ENCODE measurements at regions not wholly inside any gene's neighbourhood (a gene's known extent, or its start where the extent isn't known, plus 50 kb on each side); places are given as distances from the start of the nearest gene placed in this dataset.

DNA sequence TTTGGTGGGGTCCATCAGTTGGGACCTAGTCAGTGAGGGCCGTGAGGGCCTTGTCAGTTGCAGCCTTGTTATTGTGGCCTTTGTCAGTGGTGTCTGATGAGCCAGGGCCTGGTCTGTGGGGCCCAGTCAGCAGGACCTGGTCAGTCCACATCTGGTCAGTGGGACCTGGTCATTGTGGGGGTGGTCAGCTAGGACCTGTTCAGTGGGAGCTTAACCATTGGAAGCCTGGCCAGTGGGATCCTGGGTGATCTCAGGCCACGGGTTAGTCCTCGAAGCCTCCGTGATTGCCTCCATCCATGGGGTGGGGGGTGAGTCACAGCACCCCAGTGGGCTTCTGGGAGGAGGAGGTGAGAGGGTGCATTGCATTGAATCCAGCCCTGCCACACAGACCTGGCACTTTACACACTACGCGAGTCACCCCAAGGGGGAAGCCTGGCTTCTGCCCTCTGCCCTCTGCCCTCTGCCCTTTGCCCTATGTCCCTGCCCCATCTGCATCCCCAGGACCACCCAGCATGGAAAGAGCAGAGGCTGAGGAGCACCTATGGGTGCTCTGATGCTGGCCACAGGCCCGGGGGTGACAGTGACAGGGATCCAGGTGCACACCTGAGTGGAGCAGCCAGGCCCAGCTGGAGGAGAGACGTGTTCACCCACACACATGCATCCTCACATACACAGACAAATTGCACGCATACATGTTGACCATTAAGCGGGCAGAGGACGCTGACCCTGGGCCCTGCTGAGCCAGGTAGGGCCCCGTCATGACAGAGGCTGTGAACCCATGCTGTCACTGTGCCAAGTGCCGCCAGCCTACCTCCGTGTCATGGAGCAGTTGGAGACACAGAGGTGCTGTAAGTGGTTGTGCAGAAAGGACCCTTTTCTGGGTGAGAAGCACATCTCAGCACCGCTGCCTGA lies 59.8 kb upstream of the TPM4 start:
- no peak for DNase-seq (ENCODE audit: low spot score, unreplicated experiment)
- TF ChIP-seq, protein P1, sequence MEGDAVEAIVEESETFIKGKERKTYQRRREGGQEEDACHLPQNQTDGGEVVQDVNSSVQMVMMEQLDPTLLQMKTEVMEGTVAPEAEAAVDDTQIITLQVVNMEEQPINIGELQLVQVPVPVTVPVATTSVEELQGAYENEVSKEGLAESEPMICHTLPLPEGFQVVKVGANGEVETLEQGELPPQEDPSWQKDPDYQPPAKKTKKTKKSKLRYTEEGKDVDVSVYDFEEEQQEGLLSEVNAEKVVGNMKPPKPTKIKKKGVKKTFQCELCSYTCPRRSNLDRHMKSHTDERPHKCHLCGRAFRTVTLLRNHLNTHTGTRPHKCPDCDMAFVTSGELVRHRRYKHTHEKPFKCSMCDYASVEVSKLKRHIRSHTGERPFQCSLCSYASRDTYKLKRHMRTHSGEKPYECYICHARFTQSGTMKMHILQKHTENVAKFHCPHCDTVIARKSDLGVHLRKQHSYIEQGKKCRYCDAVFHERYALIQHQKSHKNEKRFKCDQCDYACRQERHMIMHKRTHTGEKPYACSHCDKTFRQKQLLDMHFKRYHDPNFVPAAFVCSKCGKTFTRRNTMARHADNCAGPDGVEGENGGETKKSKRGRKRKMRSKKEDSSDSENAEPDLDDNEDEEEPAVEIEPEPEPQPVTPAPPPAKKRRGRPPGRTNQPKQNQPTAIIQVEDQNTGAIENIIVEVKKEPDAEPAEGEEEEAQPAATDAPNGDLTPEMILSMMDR (IDR thresholded peaks at IDR 0.05; ENCODE audit: unreplicated experiment) = no peak
- Mint-ChIP-seq H3K27me3 (no peaks in the 10 kb centered on the region), H3K27ac (no peak overlapping the region), H3K4me1 (ENCODE audit: low read depth) (no peaks in the 10 kb centered on the region), H3K4me3 (ENCODE audit: low read depth) (no peak overlapping the region), H3K36me3 (ENCODE audit: insufficient read depth) (peaks cover 4% of the 10 kb centered on the region), H3K9me3 (ENCODE audit: low read depth) (peaks cover 31% of the 10 kb centered on the region)

DNA sequence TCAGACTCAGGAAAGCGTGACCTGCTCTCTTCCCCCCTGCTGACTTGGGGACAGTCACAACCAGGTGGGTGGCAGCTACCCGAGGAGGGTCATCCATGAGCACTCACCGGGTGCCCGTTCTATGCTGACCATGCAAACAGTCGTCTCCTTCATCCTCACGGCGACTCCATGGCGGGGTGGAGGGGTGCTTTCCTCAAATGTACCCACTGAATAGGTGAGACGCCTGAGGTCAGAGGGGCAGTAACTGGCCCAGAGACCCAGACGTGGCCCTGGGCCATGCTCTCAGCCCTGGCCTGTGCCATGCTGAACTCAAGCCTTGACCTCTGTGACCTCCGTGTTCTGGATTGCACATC lies 59.2 kb upstream of the TPM4 start:
- Mint-ChIP-seq H3K9me3 (ENCODE audit: low read depth) (peaks cover 27% of the 10 kb centered on the region), H3K4me1 (ENCODE audit: low read depth) (no peaks in the 10 kb centered on the region), H3K36me3 (ENCODE audit: insufficient read depth) (peaks cover 4% of the 10 kb centered on the region), H3K4me3 (ENCODE audit: low read depth) (no peak overlapping the region), H3K27me3 (no peaks in the 10 kb centered on the region), H3K27ac (no peak overlapping the region)
- no peak for DNase-seq (ENCODE audit: low spot score, unreplicated experiment)
- TF ChIP-seq, protein P1 (IDR thresholded peaks at IDR 0.05; ENCODE audit: unreplicated experiment) = no peak

DNA sequence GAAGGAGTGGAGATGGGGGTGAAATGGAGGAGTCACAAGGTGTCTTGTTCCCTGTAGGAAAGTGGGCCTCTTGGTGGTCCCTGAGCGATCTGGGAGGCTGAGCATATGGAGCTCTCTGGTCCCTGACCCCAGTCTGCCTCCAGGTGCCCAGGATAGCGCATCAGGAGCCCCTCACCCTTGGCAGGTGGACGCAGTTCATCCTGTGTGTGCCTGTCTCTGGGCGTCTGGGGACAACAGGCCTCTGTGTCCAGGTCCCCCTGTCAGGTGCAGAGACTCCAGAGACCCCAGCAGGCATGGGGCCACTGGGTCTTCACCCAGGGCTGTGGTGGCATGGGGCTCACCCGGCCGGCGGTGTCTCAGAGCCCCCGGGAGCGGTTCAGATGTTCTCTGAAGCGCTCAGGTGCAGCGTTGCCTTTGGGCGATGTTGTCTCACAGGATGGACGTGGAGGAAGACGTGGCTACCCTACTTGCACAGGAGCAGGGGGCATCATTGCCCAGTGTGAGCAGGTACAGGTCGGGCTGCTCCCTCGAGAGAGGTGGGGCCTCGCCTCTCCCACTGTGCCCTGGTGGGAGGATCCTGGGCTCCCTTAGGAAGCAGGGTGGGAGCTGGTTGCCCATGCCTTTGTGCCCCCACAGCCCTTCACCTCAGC lies 58.1 kb upstream of the TPM4 start:
- no peaks in the 10 kb centered on the region for H3K27me3 Mint-ChIP-seq
- H3K4me1 Mint-ChIP-seq (ENCODE audit: low read depth) = no peaks in the 10 kb centered on the region
- no peak overlapping the region for H3K27ac Mint-ChIP-seq

DNA sequence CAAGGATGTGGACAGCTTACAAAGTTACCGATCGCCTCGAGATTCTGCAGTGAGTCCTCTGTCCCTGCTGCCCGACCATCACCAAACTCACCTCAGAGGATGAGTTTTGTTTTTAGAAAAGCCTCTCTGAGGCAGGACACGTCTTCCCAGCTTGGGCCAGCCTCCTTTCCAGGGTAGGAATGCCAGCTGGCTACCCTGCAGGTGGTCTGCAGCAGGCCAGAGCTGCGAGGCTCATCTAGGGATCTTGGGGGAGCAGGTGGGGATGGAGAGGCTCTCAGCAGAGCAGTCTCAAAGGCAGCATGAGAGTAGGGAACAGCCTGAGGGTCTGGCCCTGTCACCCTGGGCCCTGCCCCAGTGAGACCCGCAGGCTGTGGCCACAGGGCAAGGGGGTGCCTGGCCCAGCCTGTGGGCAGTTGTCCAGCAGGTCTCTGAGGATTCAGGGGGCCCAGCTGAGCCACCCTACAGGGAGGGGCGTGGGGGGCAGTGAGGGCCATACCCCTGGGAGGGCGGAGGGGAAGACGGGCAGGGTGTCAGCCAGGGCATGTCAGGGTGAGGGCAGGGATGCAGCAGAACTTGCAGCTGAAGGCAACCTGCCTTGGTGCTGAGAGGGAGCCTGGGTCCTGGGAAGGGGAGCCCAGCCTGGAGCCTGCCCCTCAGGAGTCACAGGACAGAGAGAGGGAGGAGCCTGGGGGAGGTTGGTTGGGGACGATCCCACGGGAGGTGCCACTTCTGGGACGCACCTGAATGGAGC lies 57.3 kb upstream of the TPM4 start:
- Mint-ChIP-seq H3K27ac (no peak overlapping the region), H3K4me1 (ENCODE audit: low read depth) (no peaks in the 10 kb centered on the region), H3K9me3 (ENCODE audit: low read depth) (peaks cover 18% of the 10 kb centered on the region), H3K36me3 (ENCODE audit: insufficient read depth) (peaks cover 1% of the 10 kb centered on the region), H3K27me3 (no peaks in the 10 kb centered on the region), H3K4me3 (ENCODE audit: low read depth) (no peak overlapping the region)
- DNase-seq (ENCODE audit: low spot score, unreplicated experiment) = no peak
- TF ChIP-seq, protein P1 (IDR thresholded peaks at IDR 0.05; ENCODE audit: unreplicated experiment) = no peak

More for the DNA sequence above, 58.1 kb upstream of the TPM4 start:
- TF ChIP-seq, protein P1 (IDR thresholded peaks at IDR 0.05; ENCODE audit: unreplicated experiment) = no peak
- Mint-ChIP-seq H3K9me3 (ENCODE audit: low read depth) (peaks cover 21% of the 10 kb centered on the region), H3K4me3 (ENCODE audit: low read depth) (no peak overlapping the region), H3K36me3 (ENCODE audit: insufficient read depth) (peaks cover 4% of the 10 kb centered on the region)
- DNase-seq (ENCODE audit: low spot score, unreplicated experiment) = no peak

All from progenitor cell of endocrine pancreas (in vitro differentiated cells).